ENCODE measurements at regions not wholly inside any gene's neighbourhood (a gene's known extent, or its start where the extent isn't known, plus 50 kb on each side); places are given as distances from the start of the nearest gene placed in this dataset.

- Mint-ChIP-seq H3K27ac (no peak overlapping the region), H3K4me3 (no peak overlapping the region), H3K36me3 (ENCODE audit: low read depth) (no peaks in the 10 kb centered on the region), H3K27me3 (no peaks in the 10 kb centered on the region), H3K9me3 (no peaks in the 10 kb centered on the region), H3K4me1 (ENCODE audit: low read depth) (no peaks in the 10 kb centered on the region)
- intact Hi-C loops (cut with micrococcal nuclease): no loop called here
These were observed 183.7 kb upstream of the TCERG1L start for GRCh38 chr10:131495224-131495623.

- Mint-ChIP-seq H3K4me1 (ENCODE audit: low read depth) (no peaks in the 10 kb centered on the region), H3K27me3 (no peaks in the 10 kb centered on the region), H3K4me3 (no peak overlapping the region), H3K27ac (no peak overlapping the region), H3K36me3 (ENCODE audit: low read depth) (no peaks in the 10 kb centered on the region), H3K9me3 (no peaks in the 10 kb centered on the region)
- intact Hi-C loops (cut with micrococcal nuclease): no loop called here
These were observed 184.4 kb upstream of the TCERG1L start for GRCh38 chr10:131495892-131496291.

GRCh38 chr10:131496351-131497052 is 185.0 kb upstream of the TCERG1L start:
- Mint-ChIP-seq H3K27ac (no peak overlapping the region), H3K36me3 (ENCODE audit: low read depth) (no peaks in the 10 kb centered on the region), H3K9me3 (peaks cover under 1% of the 10 kb centered on the region), H3K27me3 (no peaks in the 10 kb centered on the region), H3K4me3 (no peak overlapping the region), H3K4me1 (ENCODE audit: low read depth) (no peaks in the 10 kb centered on the region)
- intact Hi-C loops (cut with micrococcal nuclease): no loop called here

- Mint-ChIP-seq H3K27me3 (no peaks in the 10 kb centered on the region), H3K27ac (no peak overlapping the region), H3K36me3 (ENCODE audit: low read depth) (no peaks in the 10 kb centered on the region)
These were observed 188.0 kb upstream of the TCERG1L start for GRCh38 chr10:131499566-131499965.

GRCh38 chr10:131500181-131500580 is 188.7 kb upstream of the TCERG1L start:
- Mint-ChIP-seq H3K4me3 (no peak overlapping the region), H3K4me1 (ENCODE audit: low read depth) (no peaks in the 10 kb centered on the region), H3K27me3 (no peaks in the 10 kb centered on the region), H3K36me3 (ENCODE audit: low read depth) (no peaks in the 10 kb centered on the region), H3K27ac (no peak overlapping the region), H3K9me3 (peaks cover 32% of the 10 kb centered on the region)
- intact Hi-C loops (cut with micrococcal nuclease): no loop called here

More at GRCh38 chr10:131499566-131499965, 188.0 kb upstream of the TCERG1L start:
- intact Hi-C loops (cut with micrococcal nuclease): no loop called here
- H3K9me3 Mint-ChIP-seq: peaks cover 31% of the 10 kb centered on the region
- H3K4me1 Mint-ChIP-seq (ENCODE audit: low read depth): no peaks in the 10 kb centered on the region
- H3K4me3 Mint-ChIP-seq: no peak overlapping the region

- Mint-ChIP-seq H3K27ac (no peak overlapping the region), H3K4me1 (ENCODE audit: low read depth) (no peaks in the 10 kb centered on the region), H3K4me3 (no peak overlapping the region), H3K27me3 (no peaks in the 10 kb centered on the region), H3K36me3 (ENCODE audit: low read depth) (no peaks in the 10 kb centered on the region), H3K9me3 (peaks cover 32% of the 10 kb centered on the region)
- intact Hi-C loops (cut with micrococcal nuclease): no loop called here
These were observed 189.4 kb upstream of the TCERG1L start for GRCh38 chr10:131500892-131501291.

GRCh38 chr10:131503992-131504391 is 192.5 kb upstream of the TCERG1L start:
- no peaks in the 10 kb centered on the region for H3K36me3 Mint-ChIP-seq (ENCODE audit: low read depth)
- H3K4me1 Mint-ChIP-seq (ENCODE audit: low read depth): no peaks in the 10 kb centered on the region
- no peak overlapping the region for H3K27ac Mint-ChIP-seq
- intact Hi-C loops (cut with micrococcal nuclease): no loop called here
- peaks cover 35% of the 10 kb centered on the region for H3K9me3 Mint-ChIP-seq
- H3K27me3 Mint-ChIP-seq: no peaks in the 10 kb centered on the region
- no peak overlapping the region for H3K4me3 Mint-ChIP-seq

GRCh38 chr10:131511391-131511790 is 199.9 kb upstream of the TCERG1L start:
- intact Hi-C loops (cut with micrococcal nuclease): no loop called here
- Mint-ChIP-seq H3K9me3 (peaks cover 15% of the 10 kb centered on the region), H3K27ac (no peak overlapping the region), H3K36me3 (ENCODE audit: low read depth) (no peaks in the 10 kb centered on the region), H3K4me3 (no peak overlapping the region), H3K4me1 (ENCODE audit: low read depth) (no peaks in the 10 kb centered on the region), H3K27me3 (no peaks in the 10 kb centered on the region)

GRCh38 chr10:131512852-131513251 is 201.3 kb upstream of the TCERG1L start:
- H3K9me3 Mint-ChIP-seq: peaks cover 15% of the 10 kb centered on the region
- intact Hi-C loops (cut with micrococcal nuclease): no loop called here
- H3K4me1 Mint-ChIP-seq (ENCODE audit: low read depth): no peaks in the 10 kb centered on the region
- no peak overlapping the region for H3K4me3 Mint-ChIP-seq
- H3K27ac Mint-ChIP-seq: no peak overlapping the region
- H3K36me3 Mint-ChIP-seq (ENCODE audit: low read depth): no peaks in the 10 kb centered on the region
- H3K27me3 Mint-ChIP-seq: no peaks in the 10 kb centered on the region

GRCh38 chr10:131513445-131513844 is 201.9 kb upstream of the TCERG1L start:
- intact Hi-C loops (cut with micrococcal nuclease): no loop called here
- no peak overlapping the region for H3K27ac Mint-ChIP-seq
- no peaks in the 10 kb centered on the region for H3K36me3 Mint-ChIP-seq (ENCODE audit: low read depth)
- no peaks in the 10 kb centered on the region for H3K4me1 Mint-ChIP-seq (ENCODE audit: low read depth)
- no peaks in the 10 kb centered on the region for H3K27me3 Mint-ChIP-seq
- no peak overlapping the region for H3K4me3 Mint-ChIP-seq
- peaks cover 15% of the 10 kb centered on the region for H3K9me3 Mint-ChIP-seq

GRCh38 chr10:131513901-131514300 is 202.4 kb upstream of the TCERG1L start:
- Mint-ChIP-seq H3K9me3 (peaks cover 13% of the 10 kb centered on the region), H3K27ac (no peak overlapping the region), H3K36me3 (ENCODE audit: low read depth) (no peaks in the 10 kb centered on the region), H3K4me3 (no peak overlapping the region), H3K27me3 (no peaks in the 10 kb centered on the region), H3K4me1 (ENCODE audit: low read depth) (no peaks in the 10 kb centered on the region)
- intact Hi-C loops (cut with micrococcal nuclease): no loop called here

GRCh38 chr10:131514454-131514853 is 202.9 kb upstream of the TCERG1L start:
- H3K4me3 Mint-ChIP-seq: no peak overlapping the region
- H3K27me3 Mint-ChIP-seq: no peaks in the 10 kb centered on the region
- intact Hi-C loops (cut with micrococcal nuclease): no loop called here
- H3K36me3 Mint-ChIP-seq (ENCODE audit: low read depth): no peaks in the 10 kb centered on the region
- peaks cover 8% of the 10 kb centered on the region for H3K9me3 Mint-ChIP-seq
- no peaks in the 10 kb centered on the region for H3K4me1 Mint-ChIP-seq (ENCODE audit: low read depth)
- H3K27ac Mint-ChIP-seq: no peak overlapping the region

GRCh38 chr10:131516285-131516684 is 204.8 kb upstream of the TCERG1L start:
- no peaks in the 10 kb centered on the region for H3K36me3 Mint-ChIP-seq (ENCODE audit: low read depth)
- H3K9me3 Mint-ChIP-seq: no peaks in the 10 kb centered on the region
- no peak overlapping the region for H3K4me3 Mint-ChIP-seq
- no peak overlapping the region for H3K27ac Mint-ChIP-seq
- H3K4me1 Mint-ChIP-seq (ENCODE audit: low read depth): no peaks in the 10 kb centered on the region
- intact Hi-C loops (cut with micrococcal nuclease): no loop called here
- H3K27me3 Mint-ChIP-seq: no peaks in the 10 kb centered on the region

- intact Hi-C loops (cut with micrococcal nuclease): no loop called here
- H3K36me3 Mint-ChIP-seq (ENCODE audit: low read depth): no peaks in the 10 kb centered on the region
- H3K27me3 Mint-ChIP-seq: no peaks in the 10 kb centered on the region
- no peaks in the 10 kb centered on the region for H3K9me3 Mint-ChIP-seq
- H3K27ac Mint-ChIP-seq: no peak overlapping the region
- H3K4me1 Mint-ChIP-seq (ENCODE audit: low read depth): no peaks in the 10 kb centered on the region
- no peak overlapping the region for H3K4me3 Mint-ChIP-seq
These were observed 206.3 kb upstream of the TCERG1L start for GRCh38 chr10:131517781-131518180.

Measured in dendritic cell treated with granulocyte-macrophage colony-stimulating factor and Interleukin-4, amounts not matched to agents 40 ng/mL and 50 ng/mL, for 4 days (primary cell).